ENCODE measurements at regions not wholly inside any gene's neighbourhood (a gene's known extent, or its start where the extent isn't known, plus 50 kb on each side); places are given as distances from the start of the nearest gene placed in this dataset.

GRCh38 chr5:141781910-141782309 lies 96.3 kb downstream of the PCDH1 start:
- WGBS: 90% methylated on average over 2 of the region's 2 CpGs
- Histone ChIP-seq H3K4me1 (no peaks in the 10 kb centered on the region), H3K4me3 (no peak overlapping the region), H3K27ac (no peak overlapping the region), H3K36me3 (no peaks in the 10 kb centered on the region), H3K27me3 (no peaks in the 10 kb centered on the region), H3K9me3 (no peaks in the 10 kb centered on the region)
- no peak for DNase-seq (ENCODE audit: low spot score in 2 of 2)
- TF ChIP-seq POLR2A (IDR thresholded peaks at IDR 0.05): no peak
- TF ChIP-seq POLR2AphosphoS5 (IDR thresholded peaks at IDR 0.05): no peak
- TF ChIP-seq EP300 (IDR thresholded peaks at IDR 0.05): no peak
- no peak for TF ChIP-seq CTCF (IDR thresholded peaks at IDR 0.05)

DNA sequence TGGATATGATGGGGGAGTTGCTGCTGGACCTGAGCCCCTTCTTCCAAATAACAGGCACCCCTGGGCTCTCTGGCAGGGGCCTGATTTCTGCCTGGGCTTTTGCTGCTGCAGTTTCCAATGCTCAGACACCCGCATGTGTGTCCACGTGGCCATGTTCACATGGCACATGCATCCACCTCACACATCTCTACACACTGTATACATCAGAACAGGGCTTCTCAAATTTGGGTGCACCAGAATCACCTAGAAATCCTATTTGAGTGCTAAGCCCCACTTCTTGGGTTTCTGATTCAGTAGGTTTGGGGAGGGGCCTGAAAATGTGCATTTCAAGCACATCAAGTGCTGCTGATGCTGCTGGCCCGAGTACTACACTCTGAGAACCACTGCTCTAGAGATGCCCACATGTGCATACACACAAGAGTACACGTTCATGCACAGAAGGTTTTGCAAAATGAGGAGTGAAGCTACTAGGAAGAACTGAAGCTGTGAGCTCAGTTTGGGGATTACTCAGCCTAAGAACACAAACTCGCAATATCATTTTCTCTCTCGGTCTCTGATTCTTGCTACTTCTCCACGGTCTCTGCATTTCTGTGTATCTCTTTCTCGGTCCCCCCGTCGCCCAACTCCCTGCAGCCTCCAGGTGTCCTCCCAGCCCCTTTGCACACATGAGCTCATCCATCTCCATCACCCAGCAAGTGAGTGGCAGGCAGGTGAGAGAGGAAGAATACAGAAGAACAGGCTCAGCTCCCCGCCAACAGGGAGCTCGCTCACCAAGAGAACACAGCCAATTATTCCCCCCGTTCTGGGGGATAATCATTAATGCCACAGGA lies 97.0 kb downstream of the PCDH1 start:
- TF ChIP-seq CTCF (IDR thresholded peaks at IDR 0.05) (no peak), POLR2AphosphoS5 (IDR thresholded peaks at IDR 0.05) (no peak), EP300 (IDR thresholded peaks at IDR 0.05) (no peak), POLR2A (IDR thresholded peaks at IDR 0.05) (no peak)
- no peak for DNase-seq (ENCODE audit: low spot score in 2 of 2)
- Histone ChIP-seq H3K4me3 (no peak overlapping the region), H3K9me3 (no peaks in the 10 kb centered on the region), H3K4me1 (no peaks in the 10 kb centered on the region), H3K36me3 (no peaks in the 10 kb centered on the region), H3K27me3 (no peaks in the 10 kb centered on the region), H3K27ac (no peak overlapping the region)
- 83% methylated on average over 13 of the region's 13 CpGs for WGBS

DNA sequence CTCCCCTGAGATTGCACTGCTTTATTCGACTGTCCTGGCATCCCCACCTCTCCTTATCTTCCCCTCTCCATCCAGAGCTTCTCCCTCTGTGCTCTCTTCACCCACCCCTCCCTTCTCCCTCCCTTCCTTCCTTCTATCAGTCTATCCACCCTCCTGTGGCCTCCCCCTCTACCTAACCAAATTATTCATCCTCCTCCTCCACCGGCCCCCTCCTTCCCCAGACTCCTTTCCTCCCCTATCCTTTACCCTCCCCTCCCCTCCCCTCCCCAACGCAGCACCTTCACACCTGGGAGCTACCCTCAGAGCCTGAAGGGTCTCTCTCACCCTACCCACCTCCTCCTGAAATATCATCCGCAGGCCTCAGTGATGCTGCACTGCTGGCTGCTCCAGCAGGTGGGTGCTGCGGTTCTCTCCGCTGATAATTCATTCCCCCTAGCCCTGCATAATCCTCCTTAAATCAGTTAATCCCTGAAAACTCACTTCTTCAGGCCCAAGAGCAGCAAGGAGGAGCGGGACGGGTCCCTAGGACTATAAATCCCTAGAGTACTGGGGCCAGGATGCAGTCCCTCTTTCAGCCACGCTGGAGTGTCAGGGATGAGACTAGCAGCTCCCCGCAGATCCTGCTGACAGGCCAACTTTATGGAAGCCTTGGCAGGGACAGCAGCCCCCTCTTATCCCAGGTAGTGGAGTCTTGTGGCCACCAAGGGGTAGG lies 97.8 kb downstream of the PCDH1 start:
- Histone ChIP-seq H3K36me3 (no peaks in the 10 kb centered on the region), H3K9me3 (no peaks in the 10 kb centered on the region), H3K4me3 (no peak overlapping the region), H3K27ac (no peak overlapping the region), H3K27me3 (no peaks in the 10 kb centered on the region), H3K4me1 (no peaks in the 10 kb centered on the region)
- DNase-seq (ENCODE audit: low spot score in 2 of 2): no peak
- TF ChIP-seq CTCF (IDR thresholded peaks at IDR 0.05) (no peak), POLR2A (IDR thresholded peaks at IDR 0.05) (no peak), EP300 (IDR thresholded peaks at IDR 0.05) (no peak), POLR2AphosphoS5 (IDR thresholded peaks at IDR 0.05) (no peak)
- 78% methylated on average over 10 of the region's 10 CpGs for WGBS

DNA sequence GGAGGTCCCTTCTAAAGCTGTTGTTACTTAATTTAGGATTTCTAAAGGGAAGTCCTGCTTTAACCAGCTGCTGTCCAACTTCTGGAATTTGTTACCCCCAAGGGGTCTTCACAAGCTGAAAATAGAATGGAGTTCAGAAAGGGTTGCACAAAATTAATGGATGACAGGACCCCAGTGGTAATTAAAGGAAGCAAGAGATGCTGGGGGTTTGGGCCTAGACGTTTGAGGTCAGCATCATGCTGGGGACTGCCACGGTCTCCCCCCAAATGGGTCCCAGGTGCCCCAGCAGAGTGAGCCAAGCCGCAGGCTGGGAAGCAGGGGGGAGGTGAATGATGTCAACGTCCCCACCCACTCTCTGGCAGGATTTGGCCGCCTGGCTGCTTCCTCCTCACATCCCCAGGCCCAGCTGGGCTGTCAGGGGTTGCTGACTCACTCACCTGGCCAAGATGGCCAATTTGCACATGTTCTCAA lies 97.5 kb upstream of the ARAP3 start:
- H3K9me3 ChIP-seq: no peaks in the 10 kb centered on the region
- DNase-seq (ENCODE audit: low spot score in 2 of 2): no peak
- no peak for TF ChIP-seq EP300 (IDR thresholded peaks at IDR 0.05)
- no peak for TF ChIP-seq POLR2A (IDR thresholded peaks at IDR 0.05)
- TF ChIP-seq CTCF (IDR thresholded peaks at IDR 0.05): no peak
- TF ChIP-seq POLR2AphosphoS5 (IDR thresholded peaks at IDR 0.05): no peak
- H3K4me1 ChIP-seq: no peaks in the 10 kb centered on the region
- H3K27ac ChIP-seq: no peak overlapping the region
- no peaks in the 10 kb centered on the region for H3K27me3 ChIP-seq
- H3K4me3 ChIP-seq: no peak overlapping the region
- 11% methylated on average over 5 of the region's 5 CpGs for WGBS
- no peaks in the 10 kb centered on the region for H3K36me3 ChIP-seq

- H3K27ac ChIP-seq: no peak overlapping the region
- H3K27me3 ChIP-seq: no peaks in the 10 kb centered on the region
- 96% methylated on average over 4 of the region's 4 CpGs for WGBS
- DNase-seq (ENCODE audit: low spot score in 2 of 2): no peak
- no peaks in the 10 kb centered on the region for H3K36me3 ChIP-seq
- TF ChIP-seq POLR2A (IDR thresholded peaks at IDR 0.05) (no peak), CTCF (IDR thresholded peaks at IDR 0.05) (no peak), POLR2AphosphoS5 (IDR thresholded peaks at IDR 0.05) (no peak), EP300 (IDR thresholded peaks at IDR 0.05) (no peak)
- H3K9me3 ChIP-seq: no peaks in the 10 kb centered on the region
- H3K4me3 ChIP-seq: no peak overlapping the region
- no peaks in the 10 kb centered on the region for H3K4me1 ChIP-seq
These were observed 96.7 kb upstream of the ARAP3 start for GRCh38 chr5:141778683-141779082.

Measured in suprapubic skin (tissue), 4 donors.